ENCODE measurements at regions not wholly inside any gene's neighbourhood (a gene's known extent, or its start where the extent isn't known, plus 50 kb on each side); places are given as distances from the start of the nearest gene placed in this dataset.
"Not testable (repeated sequence)": the region's sequence is repeated elsewhere in the genome, so short reads cannot be mapped to it uniquely, and the experiment has no call there.

DNA sequence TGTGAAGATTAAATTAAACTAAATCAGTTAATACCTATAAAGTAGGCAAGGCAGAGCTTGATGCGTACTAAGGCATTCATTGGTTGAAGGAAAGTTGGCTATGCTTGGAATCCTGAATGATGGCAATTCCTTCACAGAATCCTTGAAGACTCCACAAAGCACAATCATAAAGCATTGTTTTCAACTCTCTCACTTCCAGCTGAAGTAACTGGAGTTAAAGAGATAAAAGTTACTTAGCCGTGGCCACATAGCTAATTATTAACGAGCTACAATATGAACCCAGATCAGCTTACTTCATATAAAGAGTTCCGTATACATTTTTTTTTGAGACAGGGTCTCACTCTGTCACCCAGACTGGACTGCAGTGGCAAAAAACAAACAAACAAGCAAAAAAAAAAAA is 483.9 kb upstream of the DDX18 start:
- no peak for ATAC-seq
- TF ChIP-seq OSR1 (CRISPR knock-in tag; IDR thresholded peaks at IDR 0.05) (no peak), GLIS3 (CRISPR knock-in tag; IDR thresholded peaks at IDR 0.05) (no peak), POU6F1 (CRISPR knock-in tag; IDR thresholded peaks at IDR 0.05; ENCODE audit: borderline replicate concordance, low read depth) (no peak), PPARA (CRISPR knock-in tag; IDR thresholded peaks at IDR 0.05; ENCODE audit: borderline replicate concordance) (no peak), TOX (CRISPR knock-in tag; IDR thresholded peaks at IDR 0.05; ENCODE audit: borderline replicate concordance) (no peak), ZNF70 (CRISPR knock-in tag; IDR thresholded peaks at IDR 0.05) (no peak)

GRCh38 chr2:117335967-117336366 is 478.5 kb upstream of the DDX18 start:
- ATAC-seq, result no peak
- TF ChIP-seq ZNF565 (CRISPR knock-in tag; conservative IDR thresholded peaks at IDR 0.05; ENCODE audit: low read depth), result no peak
- TF ChIP-seq ZNF8 (CRISPR knock-in tag; IDR thresholded peaks at IDR 0.05), result no peak

- TF ChIP-seq TCF4 (CRISPR knock-in tag; IDR thresholded peaks at IDR 0.05; ENCODE audit: borderline replicate concordance), result no peak
- TF ChIP-seq POU6F1 (CRISPR knock-in tag; IDR thresholded peaks at IDR 0.05; ENCODE audit: borderline replicate concordance, low read depth), result no peak
- TF ChIP-seq RARB (CRISPR knock-in tag; IDR thresholded peaks at IDR 0.05), result no peak
- TF ChIP-seq GLIS3 (CRISPR knock-in tag; IDR thresholded peaks at IDR 0.05), result no peak
- no peak for TF ChIP-seq ZNF565 (CRISPR knock-in tag; conservative IDR thresholded peaks at IDR 0.05; ENCODE audit: low read depth)
- no peak for TF ChIP-seq BACH2 (CRISPR knock-in tag; IDR thresholded peaks at IDR 0.05; ENCODE audit: borderline replicate concordance)
- TF ChIP-seq, protein P1, sequence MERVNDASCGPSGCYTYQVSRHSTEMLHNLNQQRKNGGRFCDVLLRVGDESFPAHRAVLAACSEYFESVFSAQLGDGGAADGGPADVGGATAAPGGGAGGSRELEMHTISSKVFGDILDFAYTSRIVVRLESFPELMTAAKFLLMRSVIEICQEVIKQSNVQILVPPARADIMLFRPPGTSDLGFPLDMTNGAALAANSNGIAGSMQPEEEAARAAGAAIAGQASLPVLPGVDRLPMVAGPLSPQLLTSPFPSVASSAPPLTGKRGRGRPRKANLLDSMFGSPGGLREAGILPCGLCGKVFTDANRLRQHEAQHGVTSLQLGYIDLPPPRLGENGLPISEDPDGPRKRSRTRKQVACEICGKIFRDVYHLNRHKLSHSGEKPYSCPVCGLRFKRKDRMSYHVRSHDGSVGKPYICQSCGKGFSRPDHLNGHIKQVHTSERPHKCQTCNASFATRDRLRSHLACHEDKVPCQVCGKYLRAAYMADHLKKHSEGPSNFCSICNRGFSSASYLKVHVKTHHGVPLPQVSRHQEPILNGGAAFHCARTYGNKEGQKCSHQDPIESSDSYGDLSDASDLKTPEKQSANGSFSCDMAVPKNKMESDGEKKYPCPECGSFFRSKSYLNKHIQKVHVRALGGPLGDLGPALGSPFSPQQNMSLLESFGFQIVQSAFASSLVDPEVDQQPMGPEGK (CRISPR knock-in tag; IDR thresholded peaks at IDR 0.05; ENCODE audit: borderline replicate concordance), result no peak
- no peak for TF ChIP-seq ESRRG (CRISPR knock-in tag; IDR thresholded peaks at IDR 0.05)
- TF ChIP-seq ZC3H10 (CRISPR knock-in tag; IDR thresholded peaks at IDR 0.05), result no peak
- TF ChIP-seq ARNTL (CRISPR knock-in tag; IDR thresholded peaks at IDR 0.05; ENCODE audit: borderline replicate concordance, low read depth), result no peak
- no peak for TF ChIP-seq CSRNP3 (CRISPR knock-in tag; IDR thresholded peaks at IDR 0.05)
- TF ChIP-seq, protein P2, sequence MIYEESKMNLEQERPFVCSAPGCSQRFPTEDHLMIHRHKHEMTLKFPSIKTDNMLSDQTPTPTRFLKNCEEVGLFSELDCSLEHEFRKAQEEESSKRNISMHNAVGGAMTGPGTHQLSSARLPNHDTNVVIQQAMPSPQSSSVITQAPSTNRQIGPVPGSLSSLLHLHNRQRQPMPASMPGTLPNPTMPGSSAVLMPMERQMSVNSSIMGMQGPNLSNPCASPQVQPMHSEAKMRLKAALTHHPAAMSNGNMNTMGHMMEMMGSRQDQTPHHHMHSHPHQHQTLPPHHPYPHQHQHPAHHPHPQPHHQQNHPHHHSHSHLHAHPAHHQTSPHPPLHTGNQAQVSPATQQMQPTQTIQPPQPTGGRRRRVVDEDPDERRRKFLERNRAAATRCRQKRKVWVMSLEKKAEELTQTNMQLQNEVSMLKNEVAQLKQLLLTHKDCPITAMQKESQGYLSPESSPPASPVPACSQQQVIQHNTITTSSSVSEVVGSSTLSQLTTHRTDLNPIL (CRISPR knock-in tag; IDR thresholded peaks at IDR 0.05; ENCODE audit: low read depth), result no peak
- no peak for TF ChIP-seq TOX (CRISPR knock-in tag; IDR thresholded peaks at IDR 0.05; ENCODE audit: borderline replicate concordance)
- TF ChIP-seq ZNF8 (CRISPR knock-in tag; IDR thresholded peaks at IDR 0.05), result no peak
- no peak for TF ChIP-seq ISL1 (CRISPR knock-in tag; IDR thresholded peaks at IDR 0.05)
- TF ChIP-seq SNAI2 (CRISPR knock-in tag; IDR thresholded peaks at IDR 0.05), result no peak
- TF ChIP-seq TSHZ2 (CRISPR knock-in tag; IDR thresholded peaks at IDR 0.05), result no peak
- TF ChIP-seq OSR1 (CRISPR knock-in tag; IDR thresholded peaks at IDR 0.05), result no peak
- TF ChIP-seq CSDC2 (CRISPR knock-in tag; IDR thresholded peaks at IDR 0.05), result no peak
- no peak for TF ChIP-seq ZFP3 (CRISPR knock-in tag; IDR thresholded peaks at IDR 0.05)
- ATAC-seq, result no peak
Observed at GRCh38 chr2:117336496-117336895, 478.0 kb upstream of the DDX18 start.

- ATAC-seq, result not testable (repeated sequence)
Observed at GRCh38 chr2:117337981-117338380, 476.5 kb upstream of the DDX18 start.
